ENCODE measurements at regions not wholly inside any gene's neighbourhood (a gene's known extent, or its start where the extent isn't known, plus 50 kb on each side); places are given as distances from the start of the nearest gene placed in this dataset.

GRCh38 chr5:117235786-117236185, 661.2 kb upstream of the SEMA6A start:
- intact Hi-C loops (cut with DNase I; ENCODE audit: low total_unique reads) = no loop called here
- no peaks in the 10 kb centered on the region for H3K27me3 ChIP-seq
- WGBS, 5 donors = 26 to 43% (median 38%) methylated on average over 5 of the region's 5 CpGs
- H3K4me1 ChIP-seq = no peaks in the 10 kb centered on the region
- no peaks in the 10 kb centered on the region for H3K36me3 ChIP-seq
- no peak for DNase-seq
- TF ChIP-seq EP300 (IDR thresholded peaks at IDR 0.05) = no peak
- TF ChIP-seq POLR2AphosphoS5 (IDR thresholded peaks at IDR 0.05) = no peak
- no peak for TF ChIP-seq POLR2A (IDR thresholded peaks at IDR 0.05)
- no peak for TF ChIP-seq CTCF (IDR thresholded peaks at IDR 0.05)
- no peak overlapping the region for H3K27ac ChIP-seq
- H3K9me3 ChIP-seq = no peaks in the 10 kb centered on the region
- H3K4me3 ChIP-seq = no peak overlapping the region

- Histone ChIP-seq H3K36me3 (no peaks in the 10 kb centered on the region), H3K4me1 (no peaks in the 10 kb centered on the region), H3K4me3 (no peak overlapping the region), H3K9me3 (no peaks in the 10 kb centered on the region), H3K27ac (no peak overlapping the region), H3K27me3 (no peaks in the 10 kb centered on the region)
- WGBS, 5 donors = 80 to 88% (median 85%) methylated on average over 3 of the region's 3 CpGs
- intact Hi-C loops (cut with DNase I; ENCODE audit: low total_unique reads) = no loop called here
- DNase-seq = no peak
- no peak for TF ChIP-seq CTCF (IDR thresholded peaks at IDR 0.05)
- no peak for TF ChIP-seq EP300 (IDR thresholded peaks at IDR 0.05)
- TF ChIP-seq POLR2AphosphoS5 (IDR thresholded peaks at IDR 0.05) = no peak
- TF ChIP-seq POLR2A (IDR thresholded peaks at IDR 0.05) = no peak
These were observed 655.8 kb upstream of the SEMA6A start for GRCh38 chr5:117230375-117230774.

GRCh38 chr5:117220730-117221129, 646.1 kb upstream of the SEMA6A start:
- intact Hi-C loops (cut with DNase I; ENCODE audit: low total_unique reads) = no loop called here
- Histone ChIP-seq H3K27ac (peak overlapping the region in 1 of 5 donors; percentile 52), H3K36me3 (no peaks in the 10 kb centered on the region), H3K4me3 (peak overlapping the region in 1 of 4 donors; percentile 1), H3K9me3 (no peaks in the 10 kb centered on the region), H3K27me3 (no peaks in the 10 kb centered on the region), H3K4me1 (no peaks in the 10 kb centered on the region)
- no peak for DNase-seq
- WGBS, 5 donors = 0 to 31% (median 17%) methylated on average over 1 of the region's 1 CpG
- no peak for TF ChIP-seq EP300 (IDR thresholded peaks at IDR 0.05)
- no peak for TF ChIP-seq POLR2A (IDR thresholded peaks at IDR 0.05)
- no peak for TF ChIP-seq CTCF (IDR thresholded peaks at IDR 0.05)
- peak in 2 of 3 donors; percentile 32 to 70 for TF ChIP-seq POLR2AphosphoS5 (IDR thresholded peaks at IDR 0.05)

- no peaks in the 10 kb centered on the region for H3K27me3 ChIP-seq
- peak overlapping the region in 1 of 5 donors; percentile 52 for H3K27ac ChIP-seq
- H3K9me3 ChIP-seq = no peaks in the 10 kb centered on the region
- WGBS, 5 donors = 30 to 52% (median 35%) methylated on average over 2 of the region's 2 CpGs
- H3K4me3 ChIP-seq = no peak overlapping the region
- H3K4me1 ChIP-seq = peaks cover 0 to 6% (median 2%) of the 10 kb centered on the region in 4 donors
- no peaks in the 10 kb centered on the region for H3K36me3 ChIP-seq
- TF ChIP-seq POLR2AphosphoS5 (IDR thresholded peaks at IDR 0.05) = peak in 1 of 3 donors; percentile 65
- no peak for TF ChIP-seq CTCF (IDR thresholded peaks at IDR 0.05)
- intact Hi-C loops (cut with DNase I; ENCODE audit: low total_unique reads) = no loop called here
- DNase-seq = no peak
These were observed 644.2 kb upstream of the SEMA6A start for GRCh38 chr5:117218789-117219188.
